Esophagus squamous epithelium (tissue), 4 donors: ENCODE measurements at regions not wholly inside any gene's neighbourhood (a gene's known extent, or its start where the extent isn't known, plus 50 kb on each side); places are given as distances from the start of the nearest gene placed in this dataset.

Experiments
- POLR2A ChIP-seq, 4 donors: fragments of 450-650 bp; IDR thresholded peaks; one replicate each; pipeline ENCODE4 v1.6.1; 2017; ENCODE audit warnings: antibody characterized with exemption in 4 of 4, mild to moderate bottlenecking in 4 of 4, moderate library complexity in 3 of 4
- TF ChIP-seq, protein P1 (sequence below), 6 experiments: fragments of 450-650 bp in 4 of 6; fragments of 200-600 bp in 2 of 6; sonication (generic) in 2 of 6; IDR thresholded peaks; one replicate each; pipeline ENCODE4 v1.5.1; 2016 to 2019; ENCODE audit warnings: antibody characterized with exemption in 6 of 6, mild to moderate bottlenecking in 4 of 6, moderate library complexity in 4 of 6

DNA sequence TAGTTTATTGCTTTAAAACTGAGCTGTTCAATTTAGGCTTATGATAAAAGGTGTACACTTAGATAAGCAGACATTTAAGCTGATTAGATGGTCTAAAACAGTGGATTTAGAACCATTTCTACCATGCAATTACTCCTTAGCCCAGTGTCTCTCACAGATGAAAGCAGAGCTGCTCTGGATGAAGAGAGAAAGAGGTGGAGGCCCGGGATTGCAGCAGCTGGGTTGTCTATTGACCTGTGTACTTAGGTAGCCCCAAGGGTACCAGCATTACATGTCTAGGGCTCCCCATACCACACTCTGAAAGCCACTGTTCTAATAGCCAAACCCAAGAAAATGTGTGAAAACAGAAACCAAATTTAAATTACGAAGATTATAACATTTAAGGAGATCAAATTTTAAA lies 86.0 kb upstream of the GIMD1 start:
- TF ChIP-seq, protein P1, sequence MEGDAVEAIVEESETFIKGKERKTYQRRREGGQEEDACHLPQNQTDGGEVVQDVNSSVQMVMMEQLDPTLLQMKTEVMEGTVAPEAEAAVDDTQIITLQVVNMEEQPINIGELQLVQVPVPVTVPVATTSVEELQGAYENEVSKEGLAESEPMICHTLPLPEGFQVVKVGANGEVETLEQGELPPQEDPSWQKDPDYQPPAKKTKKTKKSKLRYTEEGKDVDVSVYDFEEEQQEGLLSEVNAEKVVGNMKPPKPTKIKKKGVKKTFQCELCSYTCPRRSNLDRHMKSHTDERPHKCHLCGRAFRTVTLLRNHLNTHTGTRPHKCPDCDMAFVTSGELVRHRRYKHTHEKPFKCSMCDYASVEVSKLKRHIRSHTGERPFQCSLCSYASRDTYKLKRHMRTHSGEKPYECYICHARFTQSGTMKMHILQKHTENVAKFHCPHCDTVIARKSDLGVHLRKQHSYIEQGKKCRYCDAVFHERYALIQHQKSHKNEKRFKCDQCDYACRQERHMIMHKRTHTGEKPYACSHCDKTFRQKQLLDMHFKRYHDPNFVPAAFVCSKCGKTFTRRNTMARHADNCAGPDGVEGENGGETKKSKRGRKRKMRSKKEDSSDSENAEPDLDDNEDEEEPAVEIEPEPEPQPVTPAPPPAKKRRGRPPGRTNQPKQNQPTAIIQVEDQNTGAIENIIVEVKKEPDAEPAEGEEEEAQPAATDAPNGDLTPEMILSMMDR (IDR thresholded peaks at IDR 0.05) = no peak
- TF ChIP-seq POLR2A (IDR thresholded peaks at IDR 0.05) = no peak
